SK-N-SH (cell line): ENCODE measurements at regions not wholly inside any gene's neighbourhood (a gene's known extent, or its start where the extent isn't known, plus 50 kb on each side); places are given as distances from the start of the nearest gene placed in this dataset.

ENCODE experiments used
- EP300 ChIP-seq, 2 experiments: IDR thresholded peaks; 2 replicates each; pipeline versions ENCODE4 v1.4.0 to v1.6.1; 2012; ENCODE audit warnings: borderline replicate concordance in 1 of 2, low read depth in 1 of 2, low read length in 1 of 2
- POLR2AphosphoS5 ChIP-seq: IDR thresholded peaks from 2 replicates; pipeline ENCODE4 v1.6.1; 2012; ENCODE audit warnings: low read depth, low read length
- RFX5 ChIP-seq: IDR thresholded peaks from 2 replicates; pipeline ENCODE4 v1.6.1; 2012; ENCODE audit warnings: mild to moderate bottlenecking, improper control_type of control experiment, low read length
- TCF12 ChIP-seq: IDR thresholded peaks from 2 replicates; pipeline ENCODE4 v1.4.0; 2012
- TF ChIP-seq, protein P1 (sequence below): fragments of 200-600 bp; sonication (generic); IDR thresholded peaks from 2 replicates; pipeline ENCODE4 v1.6.1; 2017; ENCODE audit warnings: antibody characterized with exemption, mild to moderate bottlenecking, moderate library complexity
- TF ChIP-seq, protein P2 (sequence below): IDR thresholded peaks from 2 replicates; pipeline ENCODE4 v1.4.0; 2012; ENCODE audit warnings: low read depth

DNA sequence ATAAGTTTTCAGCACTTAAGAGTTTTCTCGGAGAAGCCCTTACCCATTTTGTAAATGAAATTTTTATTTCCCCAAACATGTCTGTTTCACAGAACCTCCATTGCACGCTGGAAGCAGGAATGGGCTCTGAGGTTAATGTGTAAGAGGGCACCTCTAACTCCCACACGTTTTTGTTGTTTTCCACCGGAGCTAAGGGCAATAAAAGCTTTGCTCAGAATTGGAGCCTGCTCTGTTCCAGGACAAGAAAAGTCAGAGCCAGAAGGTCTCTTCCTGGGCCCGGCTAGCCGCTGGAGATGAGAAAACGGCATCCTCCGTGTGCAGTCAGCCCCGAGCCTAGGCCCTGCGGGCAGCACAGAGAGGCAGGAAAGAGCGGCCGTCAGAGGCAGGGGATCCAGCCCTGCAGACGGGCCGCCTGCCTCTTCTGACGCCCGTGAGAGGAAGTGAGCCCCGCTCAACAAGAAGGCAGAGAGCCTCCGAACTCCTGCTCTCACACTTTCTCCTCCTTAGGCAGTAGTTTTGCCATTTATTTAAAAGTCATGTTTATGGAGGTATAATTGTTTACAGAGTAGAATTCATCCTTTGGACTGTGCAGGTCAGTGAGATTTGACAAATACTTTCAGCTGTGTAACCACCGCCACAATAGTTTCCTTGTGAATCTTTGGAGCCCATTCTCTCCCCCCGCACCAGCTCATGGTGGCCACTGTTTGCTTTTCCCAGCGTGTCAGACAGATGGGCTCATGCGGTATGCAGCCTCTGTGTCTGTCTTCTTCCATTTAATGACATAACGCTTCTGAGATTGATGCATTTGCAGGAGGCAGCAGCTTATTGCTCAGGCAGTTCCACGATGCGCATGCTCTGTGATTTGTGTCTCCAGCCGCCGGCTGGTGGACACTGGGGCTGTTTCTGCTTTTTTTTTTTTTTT is 117.3 kb downstream of the GALR1 start:
- TF ChIP-seq, protein P1, sequence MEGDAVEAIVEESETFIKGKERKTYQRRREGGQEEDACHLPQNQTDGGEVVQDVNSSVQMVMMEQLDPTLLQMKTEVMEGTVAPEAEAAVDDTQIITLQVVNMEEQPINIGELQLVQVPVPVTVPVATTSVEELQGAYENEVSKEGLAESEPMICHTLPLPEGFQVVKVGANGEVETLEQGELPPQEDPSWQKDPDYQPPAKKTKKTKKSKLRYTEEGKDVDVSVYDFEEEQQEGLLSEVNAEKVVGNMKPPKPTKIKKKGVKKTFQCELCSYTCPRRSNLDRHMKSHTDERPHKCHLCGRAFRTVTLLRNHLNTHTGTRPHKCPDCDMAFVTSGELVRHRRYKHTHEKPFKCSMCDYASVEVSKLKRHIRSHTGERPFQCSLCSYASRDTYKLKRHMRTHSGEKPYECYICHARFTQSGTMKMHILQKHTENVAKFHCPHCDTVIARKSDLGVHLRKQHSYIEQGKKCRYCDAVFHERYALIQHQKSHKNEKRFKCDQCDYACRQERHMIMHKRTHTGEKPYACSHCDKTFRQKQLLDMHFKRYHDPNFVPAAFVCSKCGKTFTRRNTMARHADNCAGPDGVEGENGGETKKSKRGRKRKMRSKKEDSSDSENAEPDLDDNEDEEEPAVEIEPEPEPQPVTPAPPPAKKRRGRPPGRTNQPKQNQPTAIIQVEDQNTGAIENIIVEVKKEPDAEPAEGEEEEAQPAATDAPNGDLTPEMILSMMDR: no peak
- no peak for TF ChIP-seq RFX5
- TF ChIP-seq EP300 (IDR thresholded peaks at IDR 0.05; ENCODE audit: borderline replicate concordance in 1 of 2, low read depth in 1 of 2, low read length in 1 of 2): no peak
- TF ChIP-seq POLR2AphosphoS5: no peak
- TF ChIP-seq, protein P2, sequence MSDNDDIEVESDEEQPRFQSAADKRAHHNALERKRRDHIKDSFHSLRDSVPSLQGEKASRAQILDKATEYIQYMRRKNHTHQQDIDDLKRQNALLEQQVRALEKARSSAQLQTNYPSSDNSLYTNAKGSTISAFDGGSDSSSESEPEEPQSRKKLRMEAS: no peak
- no peak for TF ChIP-seq TCF12
